ENCODE measurements at regions not wholly inside any gene's neighbourhood (a gene's known extent, or its start where the extent isn't known, plus 50 kb on each side); places are given as distances from the start of the nearest gene placed in this dataset.

- Mint-ChIP-seq H3K9me3 (peaks cover 2 to 11% (median 4%) of the 10 kb centered on the region in 3 donors), H3K4me1 (no peaks in the 10 kb centered on the region), H3K27me3 (no peaks in the 10 kb centered on the region), H3K36me3 (no peaks in the 10 kb centered on the region), H3K4me3 (no peak overlapping the region), H3K27ac (no peak overlapping the region)
- POLR2A ChIA-PET = interaction anchor here in 1 of 2 donors (0.6 kb wide), 1 partner anchor 204 kb away, joined by 7 read pairs; no protein-coding TSS in a partner anchor
- H3K4me3 ChIP-seq (ENCODE audit: control insufficient read depth in 1 of 2, extremely low read depth in 1 of 2, low read length in 1 of 2) = no peak overlapping the region
- ATAC-seq (replicated peaks in 1 of 4) = no peak
- no peak for DNase-seq
- H3K27ac ChIP-seq (ENCODE audit: low read length) = no peak overlapping the region
- no peaks in the 10 kb centered on the region for H3K27me3 ChIP-seq (replicated peaks in 1 of 2; ENCODE audit: control insufficient read depth in 2 of 2, extremely low read depth in 1 of 2, insufficient read depth in 2 of 2, low read length in 1 of 2)
- 82% methylated on average over 2 of the region's 4 CpGs for WGBS (ENCODE audit: insufficient coverage)
- CTCF ChIA-PET = interaction anchor here in 1 of 2 donors (0.8 kb wide), 1 partner anchor 61 kb away, joined by 3 read pairs; no protein-coding TSS in a partner anchor
- no peaks in the 10 kb centered on the region for H3K9me3 ChIP-seq
- H3K36me3 ChIP-seq (ENCODE audit: control insufficient read depth in 2 of 2, extremely low read depth in 1 of 2, insufficient read depth in 1 of 2, low read length in 1 of 2) = no peaks in the 10 kb centered on the region
- H3K4me1 ChIP-seq (ENCODE audit: control insufficient read depth in 1 of 2, extremely low read depth in 1 of 2, insufficient read depth in 2 of 2, low read length in 2 of 2) = no peaks in the 10 kb centered on the region
These were observed 430.1 kb upstream of the ESRRG start for GRCh38 chr1:217153361-217153760.

GRCh38 chr1:217150366-217150765 lies 427.1 kb upstream of the ESRRG start:
- no peaks in the 10 kb centered on the region for H3K36me3 Mint-ChIP-seq
- ChIA-PET POLR2A (no interaction called here), CTCF (no interaction called here)
- ATAC-seq (replicated peaks in 1 of 4) (no peak), DNase-seq (no peak)
- no peaks in the 10 kb centered on the region for H3K27me3 Mint-ChIP-seq
- no peak overlapping the region for H3K4me3 Mint-ChIP-seq
- Histone ChIP-seq H3K27ac (ENCODE audit: low read length) (no peak overlapping the region), H3K27me3 (replicated peaks in 1 of 2; ENCODE audit: control insufficient read depth in 2 of 2, extremely low read depth in 1 of 2, insufficient read depth in 2 of 2, low read length in 1 of 2) (no peaks in the 10 kb centered on the region), H3K36me3 (ENCODE audit: control insufficient read depth in 2 of 2, extremely low read depth in 1 of 2, insufficient read depth in 1 of 2, low read length in 1 of 2) (no peaks in the 10 kb centered on the region), H3K4me3 (ENCODE audit: control insufficient read depth in 1 of 2, extremely low read depth in 1 of 2, low read length in 1 of 2) (no peak overlapping the region), H3K9me3 (no peaks in the 10 kb centered on the region), H3K4me1 (ENCODE audit: control insufficient read depth in 1 of 2, extremely low read depth in 1 of 2, insufficient read depth in 2 of 2, low read length in 2 of 2) (no peaks in the 10 kb centered on the region)
- no peak overlapping the region for H3K27ac Mint-ChIP-seq
- H3K9me3 Mint-ChIP-seq = peaks cover 4 to 9% (median 8%) of the 10 kb centered on the region in 3 donors
- no peaks in the 10 kb centered on the region for H3K4me1 Mint-ChIP-seq

GRCh38 chr1:217149791-217150190 lies 426.6 kb upstream of the ESRRG start:
- ATAC-seq (replicated peaks in 1 of 4) = no peak
- no peak for DNase-seq
- H3K36me3 Mint-ChIP-seq = no peaks in the 10 kb centered on the region
- WGBS (ENCODE audit: insufficient coverage) = 100% methylated on average over 1 of the region's 2 CpGs
- Histone ChIP-seq H3K36me3 (ENCODE audit: control insufficient read depth in 2 of 2, extremely low read depth in 1 of 2, insufficient read depth in 1 of 2, low read length in 1 of 2) (no peaks in the 10 kb centered on the region), H3K4me1 (ENCODE audit: control insufficient read depth in 1 of 2, extremely low read depth in 1 of 2, insufficient read depth in 2 of 2, low read length in 2 of 2) (no peaks in the 10 kb centered on the region), H3K9me3 (no peaks in the 10 kb centered on the region), H3K4me3 (ENCODE audit: control insufficient read depth in 1 of 2, extremely low read depth in 1 of 2, low read length in 1 of 2) (no peak overlapping the region), H3K27me3 (replicated peaks in 1 of 2; ENCODE audit: control insufficient read depth in 2 of 2, extremely low read depth in 1 of 2, insufficient read depth in 2 of 2, low read length in 1 of 2) (no peaks in the 10 kb centered on the region), H3K27ac (ENCODE audit: low read length) (no peak overlapping the region)
- H3K4me1 Mint-ChIP-seq = no peaks in the 10 kb centered on the region
- no peak overlapping the region for H3K4me3 Mint-ChIP-seq
- H3K9me3 Mint-ChIP-seq = peaks cover 8 to 15% (median 9%) of the 10 kb centered on the region in 3 donors
- no peak overlapping the region for H3K27ac Mint-ChIP-seq
- H3K27me3 Mint-ChIP-seq = no peaks in the 10 kb centered on the region
- POLR2A ChIA-PET = no interaction called here
- CTCF ChIA-PET = no interaction called here

- Mint-ChIP-seq H3K27ac (no peak overlapping the region), H3K27me3 (peaks cover 36 to 38% of the 10 kb centered on the region in 2 donors), H3K4me1 (no peaks in the 10 kb centered on the region), H3K36me3 (no peaks in the 10 kb centered on the region), H3K4me3 (no peak overlapping the region), H3K9me3 (peaks cover 9 to 12% (median 10%) of the 10 kb centered on the region in 3 donors)
- Histone ChIP-seq H3K27ac (ENCODE audit: low read length) (no peak overlapping the region), H3K4me3 (ENCODE audit: control insufficient read depth in 1 of 2, extremely low read depth in 1 of 2, low read length in 1 of 2) (no peak overlapping the region), H3K27me3 (replicated peaks in 1 of 2; ENCODE audit: control insufficient read depth in 2 of 2, extremely low read depth in 1 of 2, insufficient read depth in 2 of 2, low read length in 1 of 2) (peaks cover 13 to 39% of the 10 kb centered on the region in 2 experiments), H3K36me3 (ENCODE audit: control insufficient read depth in 2 of 2, extremely low read depth in 1 of 2, insufficient read depth in 1 of 2, low read length in 1 of 2) (no peaks in the 10 kb centered on the region), H3K4me1 (ENCODE audit: control insufficient read depth in 1 of 2, extremely low read depth in 1 of 2, insufficient read depth in 2 of 2, low read length in 2 of 2) (no peaks in the 10 kb centered on the region), H3K9me3 (no peaks in the 10 kb centered on the region)
- ATAC-seq (replicated peaks in 1 of 4) (no peak), DNase-seq (no peak)
- ChIA-PET POLR2A (no interaction called here), CTCF (interaction anchor here in 1 of 2 donors (0.7 kb wide), 1 partner anchor 659 kb away, joined by 6 read pairs; no protein-coding TSS in a partner anchor)
- 100% methylated on average over 1 of the region's 2 CpGs for WGBS (ENCODE audit: insufficient coverage)
These were observed 418.5 kb upstream of the ESRRG start for GRCh38 chr1:217141711-217142110.

- Mint-ChIP-seq H3K4me3 (no peak overlapping the region), H3K27me3 (peaks cover 48 to 50% of the 10 kb centered on the region in 2 donors), H3K9me3 (peaks cover 7 to 9% (median 8%) of the 10 kb centered on the region in 3 donors), H3K36me3 (no peaks in the 10 kb centered on the region), H3K27ac (no peak overlapping the region), H3K4me1 (no peaks in the 10 kb centered on the region)
- CTCF ChIA-PET = interaction anchor here in 1 of 2 donors (1.0 kb wide), 1 partner anchor 12 kb away, joined by 3 read pairs; no protein-coding TSS in a partner anchor
- ATAC-seq (replicated peaks in 1 of 4) (no peak), DNase-seq (no peak)
- Histone ChIP-seq H3K27me3 (replicated peaks in 1 of 2; ENCODE audit: control insufficient read depth in 2 of 2, extremely low read depth in 1 of 2, insufficient read depth in 2 of 2, low read length in 1 of 2) (peaks cover 17 to 53% of the 10 kb centered on the region in 2 experiments), H3K36me3 (ENCODE audit: control insufficient read depth in 2 of 2, extremely low read depth in 1 of 2, insufficient read depth in 1 of 2, low read length in 1 of 2) (no peaks in the 10 kb centered on the region), H3K4me1 (ENCODE audit: control insufficient read depth in 1 of 2, extremely low read depth in 1 of 2, insufficient read depth in 2 of 2, low read length in 2 of 2) (no peaks in the 10 kb centered on the region), H3K27ac (ENCODE audit: low read length) (no peak overlapping the region), H3K4me3 (ENCODE audit: control insufficient read depth in 1 of 2, extremely low read depth in 1 of 2, low read length in 1 of 2) (no peak overlapping the region), H3K9me3 (no peaks in the 10 kb centered on the region)
- POLR2A ChIA-PET = no interaction called here
- WGBS (ENCODE audit: insufficient coverage) = 9% methylated on average over 13 of the region's 30 CpGs
These were observed 417.0 kb upstream of the ESRRG start for GRCh38 chr1:217140041-217140901.

- ChIA-PET POLR2A (no interaction called here), CTCF (interaction anchor here in 1 of 2 donors (1.0 kb wide), 1 partner anchor 13 kb away, joined by 3 read pairs; no protein-coding TSS in a partner anchor)
- H3K9me3 ChIP-seq = no peaks in the 10 kb centered on the region
- Mint-ChIP-seq H3K4me1 (no peaks in the 10 kb centered on the region), H3K27me3 (peaks cover 52 to 57% of the 10 kb centered on the region in 2 donors), H3K9me3 (peaks cover 3 to 8% (median 4%) of the 10 kb centered on the region in 3 donors), H3K4me3 (no peak overlapping the region), H3K36me3 (no peaks in the 10 kb centered on the region), H3K27ac (no peak overlapping the region)
- no peaks in the 10 kb centered on the region for H3K36me3 ChIP-seq (ENCODE audit: control insufficient read depth in 2 of 2, extremely low read depth in 1 of 2, insufficient read depth in 1 of 2, low read length in 1 of 2)
- WGBS (ENCODE audit: insufficient coverage) = 12% methylated on average over 6 of the region's 29 CpGs
- no peaks in the 10 kb centered on the region for H3K4me1 ChIP-seq (ENCODE audit: control insufficient read depth in 1 of 2, extremely low read depth in 1 of 2, insufficient read depth in 2 of 2, low read length in 2 of 2)
- DNase-seq (no peak), ATAC-seq (replicated peaks in 1 of 4) (no peak)
- no peak overlapping the region for H3K4me3 ChIP-seq (ENCODE audit: control insufficient read depth in 1 of 2, extremely low read depth in 1 of 2, low read length in 1 of 2)
- no peak overlapping the region for H3K27ac ChIP-seq (ENCODE audit: low read length)
- H3K27me3 ChIP-seq (replicated peaks in 1 of 2; ENCODE audit: control insufficient read depth in 2 of 2, extremely low read depth in 1 of 2, insufficient read depth in 2 of 2, low read length in 1 of 2) = peaks cover 17 to 60% of the 10 kb centered on the region in 2 experiments
These were observed 416.3 kb upstream of the ESRRG start for GRCh38 chr1:217139513-217139912.

Measured in T-cell (primary cell).